Heart right ventricle (tissue), 16 donors: ENCODE measurements at regions not wholly inside any gene's neighbourhood (a gene's known extent, or its start where the extent isn't known, plus 50 kb on each side); places are given as distances from the start of the nearest gene placed in this dataset.
A peak's percentile ranks its signal among the peaks of the same experiment; 100 is the strongest.

Experiments
- ATAC-seq, 8 donors: fragments of 200-7000 bp; cut with Tn5 transposase; one replicate each; pipeline ENCODE4 v1.9.1; 2020; ENCODE audit warnings: mild to moderate bottlenecking in 8 of 8, moderate library complexity in 8 of 8, moderate number of reproducible peaks in 1 of 8
- DNase-seq, 2 donors: peaks; one replicate each; pipeline ENCODE4 v3.0.0-alpha.2; 2020
- H3K27ac ChIP-seq, 10 donors: fragments of 200-600 bp; sonication (generic) in 2 of 10; one replicate each; pipeline versions ENCODE4 v1.5.0 to v1.8.0; 2020 to 2022; ENCODE audit warnings: mild to moderate bottlenecking in 3 of 10
- H3K27me3 ChIP-seq, 7 donors: fragments of 200-600 bp; one replicate each; pipeline ENCODE4 v1.8.0; 2021 to 2022; ENCODE audit warnings: mild to moderate bottlenecking in 2 of 7
- H3K36me3 ChIP-seq, 9 donors: fragments of 200-600 bp; sonication (generic) in 1 of 9; one replicate each; pipeline versions ENCODE4 v1.5.0 to v1.8.0; 2020 to 2022; ENCODE audit warnings: mild to moderate bottlenecking in 2 of 9
- H3K4me1 ChIP-seq, 9 donors: fragments of 200-600 bp; sonication (generic) in 1 of 9; one replicate each; pipeline versions ENCODE4 v1.5.0 to v1.8.0; 2020 to 2022; ENCODE audit warnings: mild to moderate bottlenecking in 4 of 9
- H3K4me3 ChIP-seq, 10 donors: fragments of 200-600 bp; sonication (generic) in 2 of 10; one replicate each; pipeline versions ENCODE4 v1.5.0 to v1.8.0; 2020 to 2022; ENCODE audit warnings: mild to moderate bottlenecking in 7 of 10, moderate library complexity in 2 of 10
- H3K9me3 ChIP-seq, 11 donors: fragments of 200-600 bp in 10 of 11; sonication (generic) in 2 of 11; one replicate each; pipeline versions ENCODE4 v1.5.0 to v1.8.0; 2013 to 2022; ENCODE audit warnings: mild to moderate bottlenecking in 2 of 11, control low read depth in 1 of 11, moderate library complexity in 1 of 11
- CTCF ChIP-seq, 9 donors: fragments of 200-600 bp; sonication (generic) in 2 of 9; IDR thresholded peaks; one replicate each; pipeline versions ENCODE4 v1.5.0 to v1.8.0; 2021 to 2022; ENCODE audit warnings: antibody characterized with exemption in 9 of 9, mild to moderate bottlenecking in 5 of 9, moderate library complexity in 1 of 9
- WGBS, 2 donors: extraction: QIAGEN DNeasy Blood & Tissue Kit; methylation state at CpG; one replicate each; pipeline ENCODE4 v1.1.7; 2013; ENCODE audit warnings: inconsistent platforms in 1 of 2; 5-methylcytosine and 5-hydroxymethylcytosine counted together
- intact Hi-C, 10 donors: fragments of 100-400 bp; cut with DNase I; formaldehyde crosslinking; loops; one replicate each; pipeline versions ENCODE4 v1.11.1 to v1.14.2; 2022
- donor health status: Arrhythmogenic right ventricular cardiomyopathy.
- donor health status: ischemic (EF 13 %, LVEDD 7.1; RV severe dilation, severe dysfunction).
- donor health status: healthy with polysubstance abuse.
- donor health status: DM: no; HTN: yes; CAD: no.
- donor health status: DM: no; HTN: no; CAD: no.
- donor health status: ischemic (EF 25% LVEDD 6.9; RV normal size, moderate dysfunction).
- donor health status: ischemic (EF 25% LVEDD 5.7; RV mildly dilated, moderate dysfunction).
- donor health status: healthy.
- donor health status: DM: yes; HTN: yes; CAD: no.
- donor health status: Ischemic cardiomyopathy.
- donor health status: ischemic (EF 35%, LVEDD 5.7; RV mildly dilated, moderate dysfunction).
- donor health status: nonischemic (EF 11% LVEDD 7.7; RV severe dilation, severe dysfunction).
- donor health status: DM: yes; HTN: yes; CAD: no.
- donor health status: PGD.
- donor health status: ischemic (EF 29% LVEDD 5.4; RV normal size, mild dysfunction).
- donor health status: nonischemic (EF 23%, LVEDD 6.1; RV moderate dilation, normal function).

- Histone ChIP-seq H3K27me3 (no peaks in the 10 kb centered on the region), H3K4me3 (no peak overlapping the region), H3K4me1 (peaks cover 0 to 37% (median 8%) of the 10 kb centered on the region in 9 donors), H3K9me3 (no peaks in the 10 kb centered on the region), H3K36me3 (no peaks in the 10 kb centered on the region), H3K27ac (no peak overlapping the region)
- TF ChIP-seq CTCF (IDR thresholded peaks at IDR 0.05) = no peak
- DNase-seq = no peak
- WGBS, 2 donors = 92 to 95% methylated on average over 3 of the region's 3 CpGs
- ATAC-seq = no peak
- intact Hi-C loops = no loop called here
These were observed 84.0 kb downstream of the RDH14 start for GRCh38 chr2:18476484-18476883.

GRCh38 chr2:18475884-18476283, 84.6 kb downstream of the RDH14 start:
- DNase-seq (no peak), ATAC-seq (no peak)
- H3K27me3 ChIP-seq = no peaks in the 10 kb centered on the region
- WGBS, 2 donors = 80 to 90% methylated on average over 2 of the region's 2 CpGs
- no peaks in the 10 kb centered on the region for H3K9me3 ChIP-seq
- H3K4me1 ChIP-seq = peaks cover 0 to 37% (median 8%) of the 10 kb centered on the region in 9 donors
- no peak overlapping the region for H3K4me3 ChIP-seq
- H3K27ac ChIP-seq = no peak overlapping the region
- intact Hi-C loops = no loop called here
- H3K36me3 ChIP-seq = no peaks in the 10 kb centered on the region
- no peak for TF ChIP-seq CTCF (IDR thresholded peaks at IDR 0.05)

GRCh38 chr2:18474700-18475099, 85.8 kb downstream of the RDH14 start:
- 76 to 84% methylated on average over 1 of the region's 1 CpG for WGBS, 2 donors
- no peaks in the 10 kb centered on the region for H3K9me3 ChIP-seq
- no peak for TF ChIP-seq CTCF (IDR thresholded peaks at IDR 0.05)
- no peak overlapping the region for H3K4me3 ChIP-seq
- intact Hi-C loops = no loop called here
- H3K27me3 ChIP-seq = no peaks in the 10 kb centered on the region
- DNase-seq = no peak
- H3K4me1 ChIP-seq = peaks cover 0 to 29% (median 1%) of the 10 kb centered on the region in 9 donors
- H3K36me3 ChIP-seq = no peaks in the 10 kb centered on the region
- peak in 1 of 8 donors; percentile 44 for ATAC-seq
- H3K27ac ChIP-seq = no peak overlapping the region

GRCh38 chr2:18473241-18474181, 86.9 kb downstream of the RDH14 start:
- H3K9me3 ChIP-seq = no peaks in the 10 kb centered on the region
- peak in 1 of 2 donors; percentile 24 for DNase-seq
- H3K36me3 ChIP-seq = no peaks in the 10 kb centered on the region
- no peak overlapping the region for H3K4me3 ChIP-seq
- TF ChIP-seq CTCF (IDR thresholded peaks at IDR 0.05) = no peak
- intact Hi-C loops = no loop called here
- peaks cover 0 to 25% (median 0%) of the 10 kb centered on the region in 9 donors for H3K4me1 ChIP-seq
- no peaks in the 10 kb centered on the region for H3K27me3 ChIP-seq
- WGBS, 2 donors = 51 to 59% methylated on average over 9 of the region's 9 CpGs
- peak overlapping the region in 3 of 10 donors; percentile 41 to 54 (median 44) for H3K27ac ChIP-seq
- peak; percentile 41 to 89 (median 85) for ATAC-seq
